ENCODE measurements at regions not wholly inside any gene's neighbourhood (a gene's known extent, or its start where the extent isn't known, plus 50 kb on each side); places are given as distances from the start of the nearest gene placed in this dataset.

DNA sequence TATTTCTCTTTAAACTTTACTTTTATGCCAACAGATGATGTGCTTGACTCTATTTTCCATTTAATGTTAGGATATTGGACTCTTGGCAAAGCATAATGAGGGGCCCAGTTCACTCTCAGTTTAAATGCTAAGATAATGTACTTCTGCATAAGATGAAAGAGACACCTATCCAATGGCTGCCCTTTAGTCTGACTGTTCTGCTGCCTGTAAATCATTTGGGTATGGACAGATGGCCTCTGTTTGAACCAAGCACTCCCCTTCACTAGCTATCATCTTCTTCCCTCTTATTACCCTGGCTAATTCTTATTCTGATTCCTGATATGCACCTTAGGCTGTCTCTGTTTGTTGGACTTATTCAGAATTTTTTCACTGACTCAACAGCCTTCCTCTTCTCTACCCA, 72.1 kb downstream of the SEM1 start:
- TF ChIP-seq POLR2AphosphoS5 (IDR thresholded peaks at IDR 0.05; ENCODE audit: low read depth, low read length) = no peak
- no peak for TF ChIP-seq POLR2A (IDR thresholded peaks at IDR 0.05; ENCODE audit: low read depth, low read length)
- no peak for TF ChIP-seq TAF1 (IDR thresholded peaks at IDR 0.05; ENCODE audit: low read depth, low read length)
- no peak for TF ChIP-seq SPI1 (IDR thresholded peaks at IDR 0.05; ENCODE audit: low read depth, low read length)
- TF ChIP-seq POU2F2 (IDR thresholded peaks at IDR 0.05; ENCODE audit: low read depth, low read length) = no peak
- no peak for TF ChIP-seq PAX5 (IDR thresholded peaks at IDR 0.05; ENCODE audit: insufficient read depth, low read length, severe bottlenecking)

Data from GM12891 (cell line).